Tibial nerve (tissue), 4 donors: ENCODE measurements at regions not wholly inside any gene's neighbourhood (a gene's known extent, or its start where the extent isn't known, plus 50 kb on each side); places are given as distances from the start of the nearest gene placed in this dataset.

ENCODE experiments used
- DNase-seq, 2 donors: peaks; one replicate each; pipeline ENCODE4 v3.0.0-alpha.2; 2019; ENCODE audit warnings: low spot score in 2 of 2
- H3K27ac ChIP-seq, 4 donors: fragments of 200-600 bp; sonication (generic) in 3 of 4; one replicate each; pipeline ENCODE4 v1.5.1; 2017 to 2019; ENCODE audit warnings: mild to moderate bottlenecking in 1 of 4
- H3K27me3 ChIP-seq, 2 donors: fragments of 200-600 bp; sonication (generic) in 1 of 2; one replicate each; pipeline versions ENCODE4 v1.5.1 to v1.6.0; 2017 to 2019
- H3K36me3 ChIP-seq, 3 donors: fragments of 200-600 bp; sonication (generic); one replicate each; pipeline ENCODE4 v1.5.1; 2018 to 2019
- H3K4me1 ChIP-seq, 4 donors: fragments of 200-600 bp; sonication (generic) in 3 of 4; one replicate each; pipeline ENCODE4 v1.5.1; 2017 to 2019
- H3K4me3 ChIP-seq, 4 donors: fragments of 200-600 bp; sonication (generic) in 3 of 4; one replicate each; pipeline ENCODE4 v1.5.1; 2017 to 2019; ENCODE audit warnings: mild to moderate bottlenecking in 1 of 4, moderate library complexity in 1 of 4
- H3K9me3 ChIP-seq, 4 donors: fragments of 200-600 bp; sonication (generic) in 3 of 4; one replicate each; pipeline ENCODE4 v1.5.1; 2017 to 2019
- EP300 ChIP-seq, 2 donors: sonication (generic); formaldehyde crosslinking; IDR thresholded peaks; one replicate each; pipeline ENCODE4 v1.6.1; 2017; ENCODE audit warnings: antibody characterized with exemption in 2 of 2, mild to moderate bottlenecking in 1 of 2
- POLR2A ChIP-seq, 2 donors: fragments of 450-650 bp; IDR thresholded peaks; one replicate each; pipeline ENCODE4 v1.6.1; 2017; ENCODE audit warnings: antibody characterized with exemption in 2 of 2, mild to moderate bottlenecking in 2 of 2, moderate library complexity in 2 of 2
- WGBS, 2 donors: methylation state at CpG; one replicate each; pipeline ENCODE4 v1.1.5; 2018; 5-methylcytosine and 5-hydroxymethylcytosine counted together
- TF ChIP-seq, protein P1 (sequence below), 5 experiments: fragments of 200-600 bp in 3 of 5; fragments of 450-650 bp in 2 of 5; sonication (generic) in 3 of 5; IDR thresholded peaks; one replicate each; pipeline ENCODE4 v1.5.1; 2016 to 2019; ENCODE audit warnings: antibody characterized with exemption in 5 of 5, mild to moderate bottlenecking in 3 of 5, moderate library complexity in 2 of 5

DNA sequence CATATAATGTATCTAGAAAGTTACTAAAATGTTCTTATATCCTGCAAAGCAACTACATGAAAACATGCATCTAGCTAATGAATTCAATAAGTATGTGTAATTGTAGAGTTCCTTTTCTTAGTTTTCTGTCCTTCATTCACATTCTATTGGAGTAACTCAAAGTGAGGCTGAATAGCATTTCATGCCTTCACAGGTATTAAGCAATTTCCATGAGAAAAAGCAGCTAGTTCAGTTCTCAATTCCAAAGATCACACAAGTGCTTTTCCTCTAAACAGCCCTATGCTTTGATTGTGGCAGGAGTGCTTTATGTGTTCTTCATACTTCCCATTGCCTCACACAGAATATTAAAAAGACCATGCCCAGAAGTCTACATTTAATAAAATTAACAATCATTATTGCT, 274.9 kb downstream of the RFPL4B start:
- Histone ChIP-seq H3K27ac (no peak overlapping the region), H3K4me3 (no peak overlapping the region), H3K9me3 (no peaks in the 10 kb centered on the region), H3K27me3 (no peaks in the 10 kb centered on the region), H3K36me3 (no peaks in the 10 kb centered on the region), H3K4me1 (peaks cover 0 to 4% (median 0%) of the 10 kb centered on the region in 4 donors)
- DNase-seq, result no peak
- TF ChIP-seq, protein P1, sequence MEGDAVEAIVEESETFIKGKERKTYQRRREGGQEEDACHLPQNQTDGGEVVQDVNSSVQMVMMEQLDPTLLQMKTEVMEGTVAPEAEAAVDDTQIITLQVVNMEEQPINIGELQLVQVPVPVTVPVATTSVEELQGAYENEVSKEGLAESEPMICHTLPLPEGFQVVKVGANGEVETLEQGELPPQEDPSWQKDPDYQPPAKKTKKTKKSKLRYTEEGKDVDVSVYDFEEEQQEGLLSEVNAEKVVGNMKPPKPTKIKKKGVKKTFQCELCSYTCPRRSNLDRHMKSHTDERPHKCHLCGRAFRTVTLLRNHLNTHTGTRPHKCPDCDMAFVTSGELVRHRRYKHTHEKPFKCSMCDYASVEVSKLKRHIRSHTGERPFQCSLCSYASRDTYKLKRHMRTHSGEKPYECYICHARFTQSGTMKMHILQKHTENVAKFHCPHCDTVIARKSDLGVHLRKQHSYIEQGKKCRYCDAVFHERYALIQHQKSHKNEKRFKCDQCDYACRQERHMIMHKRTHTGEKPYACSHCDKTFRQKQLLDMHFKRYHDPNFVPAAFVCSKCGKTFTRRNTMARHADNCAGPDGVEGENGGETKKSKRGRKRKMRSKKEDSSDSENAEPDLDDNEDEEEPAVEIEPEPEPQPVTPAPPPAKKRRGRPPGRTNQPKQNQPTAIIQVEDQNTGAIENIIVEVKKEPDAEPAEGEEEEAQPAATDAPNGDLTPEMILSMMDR (IDR thresholded peaks at IDR 0.05), result no peak
- TF ChIP-seq EP300 (IDR thresholded peaks at IDR 0.05), result no peak
- no peak for TF ChIP-seq POLR2A (IDR thresholded peaks at IDR 0.05)

DNA sequence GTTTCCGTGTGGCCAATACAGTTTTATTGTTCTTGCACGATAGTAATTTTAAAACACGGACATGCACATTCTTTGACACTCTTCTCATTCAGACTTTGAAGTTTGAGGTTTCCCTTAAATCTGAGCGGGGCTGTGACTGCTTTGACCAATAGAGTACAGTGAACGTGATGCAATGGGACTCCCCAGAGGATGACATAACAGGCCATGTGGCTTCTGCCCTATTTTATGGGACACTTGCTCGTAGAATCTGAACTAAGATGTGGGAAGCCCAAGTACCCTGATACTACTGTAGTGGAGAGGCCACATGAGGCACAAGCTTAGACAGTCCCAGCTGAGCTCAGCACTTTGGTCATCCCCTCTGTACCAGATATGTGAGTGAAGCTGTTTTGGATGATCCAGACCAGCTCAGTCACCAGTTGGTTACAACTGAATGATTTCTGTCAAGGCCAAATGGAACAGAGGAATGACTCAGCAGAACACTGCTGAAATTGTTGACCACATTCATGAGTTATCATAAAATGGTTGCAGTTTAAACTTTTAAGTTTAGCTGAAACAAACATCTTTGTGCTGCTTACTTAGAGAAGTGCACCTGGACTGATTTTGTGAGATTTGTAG, 279.4 kb downstream of the RFPL4B start:
- H3K27ac ChIP-seq, result no peak overlapping the region
- H3K4me3 ChIP-seq, result no peak overlapping the region
- no peaks in the 10 kb centered on the region for H3K36me3 ChIP-seq
- TF ChIP-seq EP300 (IDR thresholded peaks at IDR 0.05), result no peak
- TF ChIP-seq, protein P1 (IDR thresholded peaks at IDR 0.05), result no peak
- no peak for TF ChIP-seq POLR2A (IDR thresholded peaks at IDR 0.05)
- no peaks in the 10 kb centered on the region for H3K27me3 ChIP-seq
- no peak for DNase-seq
- 82 to 92% methylated on average over 6 of the region's 6 CpGs for WGBS, 2 donors
- no peaks in the 10 kb centered on the region for H3K9me3 ChIP-seq
- H3K4me1 ChIP-seq, result no peaks in the 10 kb centered on the region

DNA sequence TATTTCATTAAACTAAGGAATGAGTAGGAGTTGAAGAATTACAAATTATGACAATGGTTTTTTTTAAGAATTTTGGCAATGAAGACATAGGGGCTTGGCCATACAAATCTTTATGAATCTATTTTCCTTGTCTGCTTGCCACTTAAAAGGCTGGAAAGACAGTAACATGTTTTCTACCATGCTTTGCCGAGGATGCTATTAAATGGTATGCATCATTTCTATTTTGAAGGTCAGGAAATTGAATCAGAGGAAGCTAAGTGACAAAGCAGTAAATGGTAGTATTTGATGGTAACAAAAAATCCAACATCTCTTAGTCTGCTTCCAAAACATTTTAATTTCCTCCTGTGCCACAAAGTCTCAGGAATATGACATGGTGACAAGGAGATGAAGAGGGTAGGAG, 287.2 kb downstream of the RFPL4B start:
- WGBS, 2 donors, result 83 to 90% methylated on average over 1 of the region's 1 CpG
- DNase-seq, result no peak
- H3K9me3 ChIP-seq, result no peaks in the 10 kb centered on the region
- TF ChIP-seq, protein P1 (IDR thresholded peaks at IDR 0.05), result no peak
- TF ChIP-seq EP300 (IDR thresholded peaks at IDR 0.05), result no peak
- TF ChIP-seq POLR2A (IDR thresholded peaks at IDR 0.05), result no peak
- H3K27ac ChIP-seq, result no peak overlapping the region
- H3K4me3 ChIP-seq, result no peak overlapping the region
- H3K36me3 ChIP-seq, result no peaks in the 10 kb centered on the region
- H3K4me1 ChIP-seq, result no peaks in the 10 kb centered on the region
- no peaks in the 10 kb centered on the region for H3K27me3 ChIP-seq

DNA sequence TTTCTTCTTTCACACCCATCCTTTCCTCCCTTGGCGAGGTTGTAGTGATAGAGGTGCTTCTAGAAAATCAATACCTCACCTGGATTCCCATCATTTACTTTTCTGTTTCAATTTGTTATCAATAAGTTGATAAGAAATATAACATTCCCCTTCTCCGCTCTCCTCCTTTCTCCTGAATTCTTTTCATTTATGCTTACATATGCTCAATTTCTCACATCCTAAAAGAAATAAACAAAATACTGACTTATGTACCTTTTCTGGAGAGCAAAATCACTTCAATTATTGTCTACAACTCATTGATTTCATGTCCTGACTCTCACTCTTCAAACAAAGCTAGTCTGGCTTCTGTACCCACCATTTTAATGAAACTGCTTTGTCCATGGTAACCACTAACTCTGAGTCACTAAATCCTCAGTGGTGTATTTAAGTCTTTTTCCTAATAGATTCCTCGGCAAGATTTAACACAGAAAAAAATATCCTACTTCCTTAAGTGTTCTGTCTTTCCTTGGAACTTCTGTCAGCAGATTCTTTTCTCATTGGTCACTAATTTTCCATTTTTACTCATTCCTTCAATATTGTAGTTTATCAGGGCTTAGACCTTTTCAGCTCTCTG, 289.6 kb downstream of the RFPL4B start:
- no peaks in the 10 kb centered on the region for H3K27me3 ChIP-seq
- 75 to 89% methylated on average over 3 of the region's 3 CpGs for WGBS, 2 donors
- TF ChIP-seq, protein P1 (IDR thresholded peaks at IDR 0.05), result no peak
- TF ChIP-seq EP300 (IDR thresholded peaks at IDR 0.05) (no peak), POLR2A (IDR thresholded peaks at IDR 0.05) (no peak)

DNA sequence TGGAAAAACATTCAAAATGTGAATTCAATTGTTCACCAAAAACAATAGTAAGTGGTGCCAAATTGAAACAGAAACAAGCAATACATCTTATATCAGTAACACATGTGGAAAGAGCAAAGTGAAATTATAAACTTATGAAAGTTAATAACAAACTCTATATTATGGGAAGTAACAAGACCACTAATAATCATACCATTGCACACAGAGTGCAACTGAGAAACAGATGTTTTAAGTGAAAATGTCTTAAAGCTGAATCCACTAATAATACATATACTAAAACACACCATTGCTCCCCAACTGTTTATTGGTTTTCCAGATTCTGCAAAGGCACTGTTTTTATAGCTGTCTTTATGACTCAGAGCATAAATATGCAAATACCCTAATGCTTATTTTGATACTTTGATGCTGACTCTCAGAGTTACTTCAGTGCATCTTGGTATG, 292.3 kb downstream of the RFPL4B start:
- TF ChIP-seq EP300 (IDR thresholded peaks at IDR 0.05) (no peak), POLR2A (IDR thresholded peaks at IDR 0.05) (no peak)
- TF ChIP-seq, protein P1 (IDR thresholded peaks at IDR 0.05), result no peak
- Histone ChIP-seq H3K4me3 (no peak overlapping the region), H3K36me3 (no peaks in the 10 kb centered on the region), H3K4me1 (no peaks in the 10 kb centered on the region), H3K27me3 (no peaks in the 10 kb centered on the region), H3K9me3 (no peaks in the 10 kb centered on the region), H3K27ac (no peak overlapping the region)
- no peak for DNase-seq

More for the DNA sequence above, 289.6 kb downstream of the RFPL4B start:
- DNase-seq, result no peak
- H3K36me3 ChIP-seq, result no peaks in the 10 kb centered on the region
- H3K4me1 ChIP-seq, result no peaks in the 10 kb centered on the region
- no peak overlapping the region for H3K27ac ChIP-seq
- no peak overlapping the region for H3K4me3 ChIP-seq
- H3K9me3 ChIP-seq, result no peaks in the 10 kb centered on the region
